H1 (cell line): ENCODE measurements at regions not wholly inside any gene's neighbourhood (a gene's known extent, or its start where the extent isn't known, plus 50 kb on each side); places are given as distances from the start of the nearest gene placed in this dataset.
"Not testable (repeated sequence)": the region's sequence is repeated elsewhere in the genome, so short reads cannot be mapped to it uniquely, and the experiment has no call there.

Experiments used
- CTCF ChIA-PET: fragments of 300-600 bp; sonication (Branson Sonifier 250); formaldehyde crosslinking; loops from one replicate; lab custom pipeline; 2021; ENCODE audit not compliant: partially characterized antibody; lab: Charles Lee
- POLR2A ChIA-PET: fragments of 300-600 bp; sonication (Branson Sonifier 250); formaldehyde crosslinking; loops from one replicate; lab custom pipeline; 2021; ENCODE audit warnings: inconsistent platforms; ENCODE audit not compliant: partially characterized antibody; lab: Charles Lee
- DNase-seq, 2 experiments: peaks; one replicate each; pipeline versions ENCODE4 v3.0.0 to v3.0.0-alpha.2; 2010 to 2022; ENCODE audit warnings: low spot score in 2 of 2, low read depth in 1 of 2, mixed read lengths in 1 of 2
- FAIRE-seq: peaks from 2 replicates; lab custom pipeline; 2011; peaks lifted over from hg19 to GRCh38; lab: Jason Lieb, UNC
- H2AFZ ChIP-seq: 2 replicates; pipeline ENCODE4 v1.8.1; 2012; ENCODE audit warnings: low read length, inconsistent platforms
- H2AK5ac ChIP-seq: 2 replicates; pipeline ENCODE4 v1.6.1; 2013; ENCODE audit warnings: low read depth, low read length
- H2BK120ac ChIP-seq: replicated peaks from 2 replicates; pipeline ENCODE3; 2013; ENCODE audit warnings: low read depth, low read length, inconsistent platforms
- H2BK12ac ChIP-seq: 2 replicates; pipeline ENCODE4 v1.6.1; 2013; ENCODE audit warnings: low read depth, low read length
- H2BK15ac ChIP-seq: 2 replicates; pipeline ENCODE4 v1.6.1; 2013; ENCODE audit warnings: low read length
- H2BK20ac ChIP-seq: 2 replicates; pipeline ENCODE4 v1.6.1; 2013; ENCODE audit warnings: low read length
- H2BK5ac ChIP-seq: 2 replicates; pipeline ENCODE4 v1.6.1; 2013; ENCODE audit warnings: low read depth, low read length
- H3K14ac ChIP-seq: 2 replicates; pipeline ENCODE4 v1.6.1; 2013; ENCODE audit warnings: inconsistent platforms; ENCODE audit not compliant: insufficient read length
- H3K18ac ChIP-seq: 2 replicates; pipeline ENCODE4 v1.6.1; 2013; ENCODE audit warnings: low read length; ENCODE audit errors: extremely low read depth
- H3K23ac ChIP-seq: 2 replicates; pipeline ENCODE4 v1.6.1; 2013; ENCODE audit warnings: inconsistent platforms; ENCODE audit not compliant: insufficient read length
- H3K23me2 ChIP-seq: 2 replicates; pipeline ENCODE4 v1.6.1; 2013; ENCODE audit warnings: low read depth, low read length
- H3K27ac ChIP-seq: 2 replicates; pipeline ENCODE4 v1.6.1; 2011; ENCODE audit warnings: low read depth, low read length, inconsistent platforms
- H3K27me3 ChIP-seq, 4 experiments: replicated peaks in 1 of 4; 1 replicate in 1 of 4; 2 replicates in 3 of 4; pipeline versions ENCODE4 v1.6.1 to v1.8.1; 2011 to 2013; ENCODE audit warnings: low read length in 3 of 4, mild to moderate bottlenecking in 3 of 4, inconsistent platforms in 2 of 4, mixed read lengths in 2 of 4, moderate library complexity in 1 of 4; ENCODE audit not compliant: control insufficient read depth in 3 of 4, insufficient read depth in 3 of 4; ENCODE audit errors: extremely low read depth in 1 of 4
- H3K36me3 ChIP-seq, 4 experiments: 2 replicates each; pipeline versions ENCODE4 v1.6.1 to v1.8.1; 2011 to 2013; ENCODE audit warnings: mild to moderate bottlenecking in 4 of 4, low read length in 3 of 4, moderate library complexity in 2 of 4, control low read depth in 1 of 4, inconsistent platforms in 1 of 4; ENCODE audit not compliant: insufficient read depth in 4 of 4, control insufficient read depth in 2 of 4
- H3K4ac ChIP-seq: replicated peaks from 2 replicates; pipeline ENCODE3; 2013; ENCODE audit warnings: low read length, low read depth, mixed read lengths, inconsistent platforms; ENCODE audit not compliant: insufficient read length
- H3K4me1 ChIP-seq, 4 experiments: replicated peaks in 1 of 4; 1 replicate in 1 of 4; 2 replicates in 3 of 4; pipeline versions ENCODE4 v1.6.1 to v1.8.1; 2011 to 2013; ENCODE audit warnings: low read length in 3 of 4, inconsistent platforms in 2 of 4, mixed read lengths in 1 of 4; ENCODE audit not compliant: insufficient read depth in 4 of 4, control insufficient read depth in 3 of 4
- H3K4me2 ChIP-seq, 2 experiments: 2 replicates each; pipeline versions ENCODE4 v1.6.1 to v1.8.1; 2011 to 2013; ENCODE audit warnings: low read depth in 2 of 2, low read length in 2 of 2, control low read depth in 1 of 2, inconsistent platforms in 1 of 2, mild to moderate bottlenecking in 1 of 2; ENCODE audit not compliant: insufficient read depth in 1 of 2
- H3K4me3 ChIP-seq, 4 experiments: fragments of 200-600, 300-600 bp in 1 of 4; sonication (generic), shearing (Covaris generic), sonication (Bioruptor Twin) in 1 of 4; 2 replicates each; pipeline versions ENCODE4 v1.5.1 to v1.8.1; 2011 to 2016; ENCODE audit warnings: low read length in 4 of 4, low read depth in 3 of 4, control low read depth in 2 of 4, inconsistent platforms in 2 of 4, mild to moderate bottlenecking in 2 of 4, mixed read lengths in 1 of 4, moderate library complexity in 1 of 4; ENCODE audit not compliant: insufficient read depth in 2 of 4; ENCODE audit errors: extremely low read depth in 1 of 4
- H3K56ac ChIP-seq: replicated peaks from 2 replicates; pipeline ENCODE3; 2013; ENCODE audit warnings: low read depth, mild to moderate bottlenecking, mixed read lengths, low read length, inconsistent platforms; ENCODE audit not compliant: insufficient read length
- H3K79me1 ChIP-seq: 2 replicates; pipeline ENCODE4 v1.6.1; 2013; ENCODE audit warnings: low read depth, low read length, control low read depth
- H3K79me2 ChIP-seq, 2 experiments: 2 replicates each; pipeline versions ENCODE4 v1.6.1 to v1.8.1; 2012 to 2013; ENCODE audit warnings: low read length in 2 of 2, mild to moderate bottlenecking in 2 of 2, inconsistent platforms in 1 of 2; ENCODE audit not compliant: insufficient read depth in 2 of 2, control insufficient read depth in 1 of 2
- H3K9ac ChIP-seq, 4 experiments: replicated peaks in 1 of 4; 1 replicate in 1 of 4; 2 replicates in 3 of 4; pipeline versions ENCODE4 v1.6.1 to v1.8.1; 2011 to 2013; ENCODE audit warnings: low read depth in 3 of 4, low read length in 3 of 4, control low read depth in 2 of 4, mild to moderate bottlenecking in 2 of 4, moderate library complexity in 2 of 4, inconsistent platforms in 1 of 4; ENCODE audit errors: extremely low read depth in 1 of 4
- H3K9me3 ChIP-seq, 2 experiments: 2 replicates each; pipeline versions ENCODE4 v1.6.1 to v1.8.1; 2012 to 2013; ENCODE audit warnings: mild to moderate bottlenecking in 2 of 2, moderate library complexity in 2 of 2, control low read depth in 1 of 2, inconsistent platforms in 1 of 2, low read depth in 1 of 2, low read length in 1 of 2, mixed read lengths in 1 of 2; ENCODE audit not compliant: insufficient read depth in 2 of 2
- H4K20me1 ChIP-seq, 2 experiments: replicated peaks in 1 of 2; 2 replicates each; pipeline versions ENCODE3 to v1.8.1; 2011 to 2013; ENCODE audit warnings: inconsistent platforms in 2 of 2, low read length in 2 of 2, mild to moderate bottlenecking in 1 of 2; ENCODE audit not compliant: insufficient read depth in 2 of 2, control insufficient read depth in 1 of 2
- H4K5ac ChIP-seq: 2 replicates; pipeline ENCODE4 v1.6.1; 2013; ENCODE audit warnings: low read length, low read depth, mixed read lengths, inconsistent platforms; ENCODE audit not compliant: insufficient read length
- H4K8ac ChIP-seq: 2 replicates; pipeline ENCODE4 v1.8.0; 2013; ENCODE audit warnings: mild to moderate bottlenecking, moderate library complexity, low read length, inconsistent platforms; ENCODE audit not compliant: insufficient read depth; ENCODE audit errors: extremely low read depth
- H4K91ac ChIP-seq: replicated peaks from 2 replicates; pipeline ENCODE3; 2013; ENCODE audit warnings: low read length, mixed read lengths, inconsistent platforms; ENCODE audit not compliant: insufficient read length
- WGBS, 2 experiments: shearing (Covaris generic) in 1 of 2; methylation state at CpG; one replicate each; pipeline versions ENCODE4 v1.1.6 to v1.1.7; 2013 to 2015; ENCODE audit warnings: low lambda C conversion rate in 2 of 2, mixed read lengths in 2 of 2, inconsistent platforms in 1 of 2, low coverage in 1 of 2, missing lambda C conversion rate in 1 of 2; ENCODE audit not compliant: insufficient replicate concordance in 2 of 2, insufficient coverage in 1 of 2, insufficient read length in 1 of 2; ENCODE audit errors: extremely low coverage in 1 of 2, missing lambda C conversion rate in 1 of 2; 5-methylcytosine and 5-hydroxymethylcytosine counted together

DNA sequence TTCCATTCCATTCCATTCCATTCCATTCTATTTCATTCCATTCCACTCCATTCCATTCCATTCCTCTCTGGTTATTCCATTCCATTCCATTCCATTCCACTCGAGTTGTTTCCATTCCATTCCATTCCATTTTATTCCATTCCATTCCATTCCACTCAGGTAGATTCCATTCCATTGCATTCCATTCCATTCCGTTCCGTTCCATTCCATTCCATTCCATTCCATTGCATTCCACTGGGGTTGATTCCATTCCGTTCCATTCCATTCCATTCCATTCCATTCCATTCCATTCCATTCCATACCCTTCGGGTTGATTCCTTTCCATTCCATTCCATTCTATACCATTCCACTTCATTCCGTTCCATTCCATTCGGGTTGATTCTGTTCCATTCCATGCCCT, 144.6 kb downstream of the CWH43 start:
- H3K4ac ChIP-seq, DNase-seq: not testable (repeated sequence)
- WGBS, 2 experiments = 0% methylated on average over 3 of the region's 7 CpGs; no CpG with 5 or more reads in 1 of the 2 experiments

GRCh38 chr4:49137043-49137442, 151.0 kb downstream of the CWH43 start:
- CTCF ChIA-PET, H4K8ac ChIP-seq, H2BK15ac ChIP-seq, H2AFZ ChIP-seq, H4K5ac ChIP-seq, H3K9ac ChIP-seq, H3K79me2 ChIP-seq, H3K14ac ChIP-seq, H3K9me3 ChIP-seq, POLR2A ChIA-PET, DNase-seq, H4K20me1 ChIP-seq, H2AK5ac ChIP-seq, H3K4me2 ChIP-seq, H3K18ac ChIP-seq, H4K91ac ChIP-seq, H3K4me1 ChIP-seq, FAIRE-seq, H3K23me2 ChIP-seq, H2BK20ac ChIP-seq, H3K36me3 ChIP-seq, H3K56ac ChIP-seq, H2BK120ac ChIP-seq, H3K27me3 ChIP-seq, H3K79me1 ChIP-seq, H3K23ac ChIP-seq, H3K4me3 ChIP-seq, H3K27ac ChIP-seq, H2BK12ac ChIP-seq, H3K4ac ChIP-seq, H2BK5ac ChIP-seq: not testable (repeated sequence)
- WGBS, 2 experiments = 66% methylated on average over 4 of the region's 10 CpGs; no CpG with 5 or more reads in 1 of the 2 experiments

More for the DNA sequence above, 144.6 kb downstream of the CWH43 start:
- POLR2A ChIA-PET, H3K27ac ChIP-seq, H2BK15ac ChIP-seq, H3K4me1 ChIP-seq, H2AK5ac ChIP-seq, H3K79me2 ChIP-seq, H2BK20ac ChIP-seq, H2BK12ac ChIP-seq, H4K91ac ChIP-seq, H2BK120ac ChIP-seq, H3K9ac ChIP-seq, H4K5ac ChIP-seq, H3K36me3 ChIP-seq, H4K20me1 ChIP-seq, H2AFZ ChIP-seq, H2BK5ac ChIP-seq, H3K23me2 ChIP-seq, H3K9me3 ChIP-seq, H3K4me3 ChIP-seq, CTCF ChIA-PET, H3K56ac ChIP-seq, H3K4me2 ChIP-seq, H3K23ac ChIP-seq, H3K18ac ChIP-seq, H3K27me3 ChIP-seq, H3K14ac ChIP-seq, H3K79me1 ChIP-seq, FAIRE-seq, H4K8ac ChIP-seq: not testable (repeated sequence)
